ENCODE measurements at regions not wholly inside any gene's neighbourhood (a gene's known extent, or its start where the extent isn't known, plus 50 kb on each side); places are given as distances from the start of the nearest gene placed in this dataset.
"Not testable (repeated sequence)": the region's sequence is repeated elsewhere in the genome, so short reads cannot be mapped to it uniquely, and the experiment has no call there.

DNA sequence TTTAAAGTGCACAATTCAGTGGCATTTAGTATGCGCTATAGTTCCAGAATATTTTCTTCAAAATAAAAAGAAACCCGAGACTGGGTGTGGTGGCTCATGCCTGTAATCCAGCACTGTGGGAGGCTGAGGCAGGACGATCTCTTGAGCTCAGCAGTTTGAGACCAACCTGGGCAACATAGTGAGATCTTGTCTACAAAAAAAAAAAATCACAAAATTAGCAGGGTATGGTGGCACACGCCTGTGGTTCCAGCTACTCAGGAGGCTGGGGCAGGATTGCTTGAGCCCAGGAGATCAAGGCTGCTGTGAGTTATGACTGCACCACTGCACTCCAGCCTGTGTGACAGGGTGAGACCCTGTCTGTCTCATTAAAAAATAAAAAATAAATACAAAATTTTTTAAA is 1070.4 kb downstream of the RPIA start:
- WGBS (ENCODE audit: insufficient coverage): 86% methylated on average over 4 of the region's 4 CpGs
- H3K27me3 ChIP-seq (ENCODE audit: control insufficient read depth in 2 of 2, insufficient read depth in 2 of 2, low read length in 2 of 2); H3K4me2 ChIP-seq (replicated peaks; ENCODE audit: extremely low read depth, low read length, poor library complexity, severe bottlenecking); H3K4me1 ChIP-seq (ENCODE audit: control insufficient read depth in 1 of 2, insufficient read depth in 2 of 2, low read length in 2 of 2); H3K27ac ChIP-seq (ENCODE audit: low read depth in 1 of 2, low read length in 2 of 2); H3K4me3 Mint-ChIP-seq; H4K20me1 ChIP-seq (ENCODE audit: insufficient read depth, low read length); H3K79me2 ChIP-seq (ENCODE audit: insufficient read depth, low read length); H3K27ac Mint-ChIP-seq; intact Hi-C loops (cut with micrococcal nuclease); H3K36me3 ChIP-seq (replicated peaks in 1 of 2; ENCODE audit: control insufficient read depth in 1 of 2, insufficient read depth in 2 of 2, low read length in 2 of 2); DNase-seq; H3K36me3 Mint-ChIP-seq; H3K9ac ChIP-seq (ENCODE audit: insufficient read depth, low read length, poor library complexity, severe bottlenecking); H2AFZ ChIP-seq (ENCODE audit: insufficient read depth, low read depth, low read length, poor library complexity, severe bottlenecking); H3K4me3 ChIP-seq (replicated peaks in 1 of 3; ENCODE audit: low read depth in 2 of 3, low read length in 3 of 3); H3K4me1 Mint-ChIP-seq: not testable (repeated sequence)
- H3K9me3 ChIP-seq (replicated peaks in 1 of 2; ENCODE audit: control insufficient read depth in 1 of 2, insufficient read depth in 1 of 2, low read length in 2 of 2): peaks cover 22 to 28% of the 10 kb centered on the region in 2 donors
- peaks cover 22 to 51% (median 37%) of the 10 kb centered on the region in 7 donors for H3K9me3 Mint-ChIP-seq
- H3K27me3 Mint-ChIP-seq (ENCODE audit: low read depth in 3 of 3): peaks cover 10 to 15% (median 10%) of the 10 kb centered on the region in 3 donors

DNA sequence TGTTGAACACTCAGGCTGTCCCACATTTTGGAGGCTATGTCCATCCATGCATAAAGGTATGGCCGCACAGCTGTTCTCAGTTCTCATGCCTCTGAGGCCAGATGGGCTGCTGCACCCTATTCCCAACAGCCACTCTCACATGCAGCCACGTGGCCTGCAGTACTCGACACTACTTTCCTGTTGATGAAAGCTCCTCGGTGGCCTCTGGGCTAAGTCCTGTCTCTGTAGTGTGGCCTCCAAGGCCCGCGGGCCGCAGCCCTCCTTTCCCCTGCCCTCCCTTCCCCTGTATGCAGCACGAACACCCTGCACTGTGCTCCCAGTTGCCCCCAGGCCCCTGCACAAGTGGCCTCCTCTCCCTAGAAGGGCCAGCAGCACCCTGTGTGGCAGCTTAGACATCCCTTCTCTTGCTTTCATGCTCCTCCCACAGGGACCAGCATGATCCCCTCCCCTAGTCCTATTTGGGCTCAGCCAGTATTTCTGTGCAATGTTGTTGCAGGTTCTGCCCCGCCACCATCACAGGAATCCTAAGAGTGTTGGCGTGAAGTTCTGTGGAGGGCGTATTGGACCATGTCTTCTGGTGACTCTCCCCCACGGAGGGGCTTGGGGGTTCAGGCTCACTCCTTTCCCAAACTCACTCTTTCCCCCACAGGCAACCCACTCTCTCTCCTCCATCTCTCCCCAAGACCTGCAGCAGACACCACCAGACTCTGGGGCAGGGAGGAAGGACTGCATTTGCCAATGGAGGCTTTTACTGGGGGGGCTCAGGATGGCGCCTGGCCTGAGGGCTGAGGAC is 1071.2 kb downstream of the RPIA start:
- peaks cover 28 to 30% of the 10 kb centered on the region in 2 donors for H3K9me3 ChIP-seq (replicated peaks in 1 of 2; ENCODE audit: control insufficient read depth in 1 of 2, insufficient read depth in 1 of 2, low read length in 2 of 2)
- not testable (repeated sequence) for H3K27ac Mint-ChIP-seq
- H3K27me3 Mint-ChIP-seq (ENCODE audit: low read depth in 3 of 3): peaks cover 18 to 21% (median 18%) of the 10 kb centered on the region in 3 donors

DNA sequence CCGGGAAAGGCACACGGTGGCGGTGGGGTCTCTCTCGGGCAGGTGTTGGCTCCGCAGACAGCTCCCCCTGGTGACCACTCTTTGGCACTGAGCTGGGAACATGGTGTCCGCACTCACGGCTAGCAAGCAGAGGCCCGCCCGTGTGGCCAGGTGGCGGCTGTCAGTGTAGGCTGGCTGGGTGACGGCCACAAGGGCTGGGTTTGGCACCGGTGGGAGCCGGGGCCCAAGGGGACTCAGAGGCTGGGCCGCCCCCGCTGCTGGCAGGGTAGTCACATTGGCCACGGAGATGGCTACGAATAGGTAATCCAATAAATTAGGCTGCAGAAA is 1071.7 kb downstream of the RPIA start:
- no peaks in the 10 kb centered on the region for H4K20me1 ChIP-seq (ENCODE audit: insufficient read depth, low read length)
- H3K27ac ChIP-seq (ENCODE audit: low read depth in 1 of 2, low read length in 2 of 2): no peak overlapping the region
- H3K27ac Mint-ChIP-seq: no peak overlapping the region
- H3K79me2 ChIP-seq (ENCODE audit: insufficient read depth, low read length): no peaks in the 10 kb centered on the region
- peaks cover 7 to 21% of the 10 kb centered on the region in 2 donors for H3K27me3 ChIP-seq (ENCODE audit: control insufficient read depth in 2 of 2, insufficient read depth in 2 of 2, low read length in 2 of 2)
- H3K9me3 Mint-ChIP-seq: peaks cover 20 to 53% (median 40%) of the 10 kb centered on the region in 7 donors
- DNase-seq: peak in 1 of 3 donors; percentile 6
- no peaks in the 10 kb centered on the region for H3K36me3 ChIP-seq (replicated peaks in 1 of 2; ENCODE audit: control insufficient read depth in 1 of 2, insufficient read depth in 2 of 2, low read length in 2 of 2)
- H3K9me3 ChIP-seq (replicated peaks in 1 of 2; ENCODE audit: control insufficient read depth in 1 of 2, insufficient read depth in 1 of 2, low read length in 2 of 2): peaks cover 28 to 31% of the 10 kb centered on the region in 2 donors
- H3K4me3 Mint-ChIP-seq: no peak overlapping the region
- peaks cover 0 to 3% of the 10 kb centered on the region in 2 donors for H3K36me3 Mint-ChIP-seq
- TF ChIP-seq, protein P1, sequence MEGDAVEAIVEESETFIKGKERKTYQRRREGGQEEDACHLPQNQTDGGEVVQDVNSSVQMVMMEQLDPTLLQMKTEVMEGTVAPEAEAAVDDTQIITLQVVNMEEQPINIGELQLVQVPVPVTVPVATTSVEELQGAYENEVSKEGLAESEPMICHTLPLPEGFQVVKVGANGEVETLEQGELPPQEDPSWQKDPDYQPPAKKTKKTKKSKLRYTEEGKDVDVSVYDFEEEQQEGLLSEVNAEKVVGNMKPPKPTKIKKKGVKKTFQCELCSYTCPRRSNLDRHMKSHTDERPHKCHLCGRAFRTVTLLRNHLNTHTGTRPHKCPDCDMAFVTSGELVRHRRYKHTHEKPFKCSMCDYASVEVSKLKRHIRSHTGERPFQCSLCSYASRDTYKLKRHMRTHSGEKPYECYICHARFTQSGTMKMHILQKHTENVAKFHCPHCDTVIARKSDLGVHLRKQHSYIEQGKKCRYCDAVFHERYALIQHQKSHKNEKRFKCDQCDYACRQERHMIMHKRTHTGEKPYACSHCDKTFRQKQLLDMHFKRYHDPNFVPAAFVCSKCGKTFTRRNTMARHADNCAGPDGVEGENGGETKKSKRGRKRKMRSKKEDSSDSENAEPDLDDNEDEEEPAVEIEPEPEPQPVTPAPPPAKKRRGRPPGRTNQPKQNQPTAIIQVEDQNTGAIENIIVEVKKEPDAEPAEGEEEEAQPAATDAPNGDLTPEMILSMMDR (IDR thresholded peaks at IDR 0.05): no peak
- no peak overlapping the region for H3K9ac ChIP-seq (ENCODE audit: insufficient read depth, low read length, poor library complexity, severe bottlenecking)
- 82% methylated on average over 17 of the region's 17 CpGs for WGBS (ENCODE audit: insufficient coverage)
- H3K4me2 ChIP-seq (replicated peaks; ENCODE audit: extremely low read depth, low read length, poor library complexity, severe bottlenecking): no peak overlapping the region
- intact Hi-C loops (cut with micrococcal nuclease): no loop called here
- H3K27me3 Mint-ChIP-seq (ENCODE audit: low read depth in 3 of 3): peaks cover 22 to 26% (median 24%) of the 10 kb centered on the region in 3 donors
- no peaks in the 10 kb centered on the region for H3K4me1 Mint-ChIP-seq
- no peak overlapping the region for H3K4me3 ChIP-seq (replicated peaks in 1 of 3; ENCODE audit: low read depth in 2 of 3, low read length in 3 of 3)
- H3K4me1 ChIP-seq (ENCODE audit: control insufficient read depth in 1 of 2, insufficient read depth in 2 of 2, low read length in 2 of 2): no peaks in the 10 kb centered on the region
- no peak overlapping the region for H2AFZ ChIP-seq (ENCODE audit: insufficient read depth, low read depth, low read length, poor library complexity, severe bottlenecking)

More for the DNA sequence above, 1071.2 kb downstream of the RPIA start:
- H3K4me1 ChIP-seq (ENCODE audit: control insufficient read depth in 1 of 2, insufficient read depth in 2 of 2, low read length in 2 of 2); DNase-seq; H3K36me3 Mint-ChIP-seq; H3K9ac ChIP-seq (ENCODE audit: insufficient read depth, low read length, poor library complexity, severe bottlenecking); H3K27ac ChIP-seq (ENCODE audit: low read depth in 1 of 2, low read length in 2 of 2); H2AFZ ChIP-seq (ENCODE audit: insufficient read depth, low read depth, low read length, poor library complexity, severe bottlenecking); H3K4me3 Mint-ChIP-seq; H3K79me2 ChIP-seq (ENCODE audit: insufficient read depth, low read length); H3K4me2 ChIP-seq (replicated peaks; ENCODE audit: extremely low read depth, low read length, poor library complexity, severe bottlenecking); H3K4me3 ChIP-seq (replicated peaks in 1 of 3; ENCODE audit: low read depth in 2 of 3, low read length in 3 of 3); H3K4me1 Mint-ChIP-seq; intact Hi-C loops (cut with micrococcal nuclease); H3K36me3 ChIP-seq (replicated peaks in 1 of 2; ENCODE audit: control insufficient read depth in 1 of 2, insufficient read depth in 2 of 2, low read length in 2 of 2); H4K20me1 ChIP-seq (ENCODE audit: insufficient read depth, low read length): not testable (repeated sequence)
- peaks cover 21 to 56% (median 42%) of the 10 kb centered on the region in 7 donors for H3K9me3 Mint-ChIP-seq
- peaks cover 4 to 15% of the 10 kb centered on the region in 2 donors for H3K27me3 ChIP-seq (ENCODE audit: control insufficient read depth in 2 of 2, insufficient read depth in 2 of 2, low read length in 2 of 2)
- 87% methylated on average over 13 of the region's 13 CpGs for WGBS (ENCODE audit: insufficient coverage)

Data from CD14-positive monocyte (primary cell).